SU-DHL-6 (cell line): ENCODE measurements at regions not wholly inside any gene's neighbourhood (a gene's known extent, or its start where the extent isn't known, plus 50 kb on each side); places are given as distances from the start of the nearest gene placed in this dataset.

ENCODE experiments used
- CTCF ChIP-seq: fragments of 200-600 bp; sonication (generic); IDR thresholded peaks from one replicate; pipeline ENCODE4 v1.5.1; 2017; ENCODE audit warnings: antibody characterized with exemption, mild to moderate bottlenecking, low read length, moderate library complexity; ENCODE audit not compliant: insufficient read depth, poor library complexity, severe bottlenecking
- EZH2phosphoT487 ChIP-seq: fragments of 200-600 bp; sonication (generic), shearing (Covaris generic); conservative IDR thresholded peaks from 2 replicates; pipeline ENCODE4 v1.6.1; 2018; ENCODE audit warnings: mild to moderate bottlenecking, antibody characterized with exemption, low read length, moderate library complexity, mixed read lengths

GRCh38 chr4:57981123-57981522, 870.9 kb upstream of the IGFBP7 start:
- TF ChIP-seq CTCF, result no peak
- TF ChIP-seq EZH2phosphoT487, result no peak
